Epithelial cell of esophagus (primary cell): ENCODE measurements at regions not wholly inside any gene's neighbourhood (a gene's known extent, or its start where the extent isn't known, plus 50 kb on each side); places are given as distances from the start of the nearest gene placed in this dataset.

Experiments
- DNase-seq: peaks from one replicate; pipeline ENCODE4 v3.0.0; 2010; ENCODE audit warnings: low read depth
- H3K4me3 ChIP-seq: 2 replicates; pipeline ENCODE4 v1.5.1; 2011; ENCODE audit warnings: mild to moderate bottlenecking, low read length, control low read depth
- TF ChIP-seq, protein P1 (sequence below): IDR thresholded peaks from 2 replicates; pipeline ENCODE4 v1.5.1; 2011; ENCODE audit warnings: low read depth, mild to moderate bottlenecking, low read length, control low read depth, inconsistent platforms; ENCODE audit not compliant: insufficient read depth; ENCODE audit errors: missing control alignments

DNA sequence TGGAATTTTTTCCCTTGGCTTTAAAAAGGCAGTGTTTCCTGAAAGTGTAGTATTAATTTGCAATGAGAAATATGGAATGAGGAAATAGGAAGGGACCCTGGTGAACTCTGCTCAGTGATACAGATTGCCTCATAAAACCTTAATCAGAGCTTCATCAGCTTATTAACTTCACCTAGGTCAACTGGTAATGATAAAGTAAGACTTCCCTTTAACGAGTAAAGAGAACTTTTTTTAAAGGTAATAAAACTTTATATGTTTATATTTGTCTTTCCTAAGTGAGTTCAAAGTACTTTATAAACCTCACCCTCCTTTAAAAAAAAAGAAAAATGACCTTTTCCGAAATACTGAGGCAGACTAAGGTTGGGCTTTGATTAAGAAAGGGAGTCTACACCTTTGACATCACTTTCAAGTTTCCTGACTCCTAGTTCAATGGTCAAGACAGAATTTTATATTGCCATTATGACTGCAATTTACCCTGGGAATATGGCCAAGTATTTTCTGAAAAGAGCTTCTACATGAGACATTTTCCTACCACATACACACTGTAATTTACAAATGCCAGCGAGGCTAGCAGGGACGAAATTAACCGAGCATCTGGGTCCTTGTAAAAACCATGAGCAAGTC, 706.3 kb upstream of the TENM3 start:
- H3K4me3 ChIP-seq, result no peak overlapping the region
- TF ChIP-seq, protein P1, sequence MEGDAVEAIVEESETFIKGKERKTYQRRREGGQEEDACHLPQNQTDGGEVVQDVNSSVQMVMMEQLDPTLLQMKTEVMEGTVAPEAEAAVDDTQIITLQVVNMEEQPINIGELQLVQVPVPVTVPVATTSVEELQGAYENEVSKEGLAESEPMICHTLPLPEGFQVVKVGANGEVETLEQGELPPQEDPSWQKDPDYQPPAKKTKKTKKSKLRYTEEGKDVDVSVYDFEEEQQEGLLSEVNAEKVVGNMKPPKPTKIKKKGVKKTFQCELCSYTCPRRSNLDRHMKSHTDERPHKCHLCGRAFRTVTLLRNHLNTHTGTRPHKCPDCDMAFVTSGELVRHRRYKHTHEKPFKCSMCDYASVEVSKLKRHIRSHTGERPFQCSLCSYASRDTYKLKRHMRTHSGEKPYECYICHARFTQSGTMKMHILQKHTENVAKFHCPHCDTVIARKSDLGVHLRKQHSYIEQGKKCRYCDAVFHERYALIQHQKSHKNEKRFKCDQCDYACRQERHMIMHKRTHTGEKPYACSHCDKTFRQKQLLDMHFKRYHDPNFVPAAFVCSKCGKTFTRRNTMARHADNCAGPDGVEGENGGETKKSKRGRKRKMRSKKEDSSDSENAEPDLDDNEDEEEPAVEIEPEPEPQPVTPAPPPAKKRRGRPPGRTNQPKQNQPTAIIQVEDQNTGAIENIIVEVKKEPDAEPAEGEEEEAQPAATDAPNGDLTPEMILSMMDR, result no peak
- no peak for DNase-seq

DNA sequence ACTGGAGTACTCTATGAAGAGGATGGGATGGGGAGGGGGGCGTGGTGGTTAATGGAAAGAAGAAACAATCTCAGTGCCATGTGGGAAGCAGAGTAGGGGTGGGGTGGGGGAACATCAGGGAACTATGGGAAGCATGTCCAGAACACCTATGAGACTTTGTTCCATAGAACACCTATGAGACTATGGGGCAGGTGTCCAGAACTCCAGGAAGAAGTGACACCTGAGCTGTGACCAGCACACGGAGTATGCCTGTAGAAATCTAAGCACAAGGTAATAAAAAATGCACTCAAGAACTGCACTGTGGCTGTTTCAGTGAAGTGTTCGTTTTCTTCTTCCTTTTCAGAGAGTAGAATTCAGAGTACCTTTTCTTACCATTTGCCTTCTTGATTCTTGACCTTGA, 704.8 kb upstream of the TENM3 start:
- no peak for DNase-seq
- H3K4me3 ChIP-seq, result no peak overlapping the region
- TF ChIP-seq, protein P1, result no peak

DNA sequence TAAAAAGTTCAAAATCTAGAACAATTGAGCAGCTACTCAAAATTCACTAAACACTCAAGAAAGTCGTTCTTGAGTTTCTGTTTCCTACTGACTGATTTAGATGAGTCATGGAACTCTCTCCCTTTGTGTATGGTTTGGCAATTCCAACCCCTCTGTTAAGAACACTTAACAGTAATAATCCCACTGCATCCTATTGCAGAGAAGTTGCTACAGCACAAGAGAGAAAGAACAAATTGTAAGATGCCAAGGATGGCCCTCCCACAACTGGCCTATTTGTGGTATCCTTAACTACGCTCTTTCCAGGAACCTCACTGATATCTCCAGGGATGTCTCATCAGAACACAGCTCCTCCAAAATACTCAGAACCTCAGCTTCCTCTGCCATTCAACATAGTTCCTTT, 701.8 kb upstream of the TENM3 start:
- H3K4me3 ChIP-seq, result no peak overlapping the region
- TF ChIP-seq, protein P1, result no peak
- DNase-seq, result peak; percentile 21

DNA sequence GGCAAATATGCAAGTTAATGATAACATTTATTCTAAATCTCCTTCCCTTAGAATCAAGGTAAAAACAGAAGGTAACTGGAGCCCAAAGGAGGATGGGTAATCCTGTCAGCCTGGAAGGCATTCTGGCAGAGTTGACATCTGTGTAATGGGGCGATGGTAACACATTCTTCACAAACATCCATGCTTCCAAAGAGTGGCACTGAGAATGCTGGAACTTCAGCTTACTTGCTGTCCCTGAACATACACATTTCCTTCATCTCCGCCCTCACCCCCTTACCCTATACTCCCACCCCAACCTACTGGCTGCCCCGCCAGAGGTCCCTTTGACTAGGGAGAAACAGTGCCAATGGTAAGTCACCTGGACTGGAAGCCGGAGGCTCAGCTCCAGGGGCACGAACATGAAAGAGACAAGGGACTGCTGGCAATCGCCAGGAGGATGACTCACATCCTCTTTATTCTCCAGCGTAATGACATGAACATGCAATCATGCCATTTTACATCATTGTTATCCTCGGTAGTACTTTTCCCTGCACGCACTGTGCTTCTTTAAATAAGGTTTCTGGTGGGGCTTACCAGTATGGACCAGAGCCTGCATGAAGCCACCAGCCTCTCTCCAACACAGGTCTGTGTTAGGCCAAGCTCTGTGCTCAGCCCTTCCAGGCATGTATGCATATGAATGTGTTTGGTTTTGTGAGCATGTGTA, 694.2 kb upstream of the TENM3 start:
- peak; percentile 84 for DNase-seq
- H3K4me3 ChIP-seq, result no peak overlapping the region
- TF ChIP-seq, protein P1, result no peak

DNA sequence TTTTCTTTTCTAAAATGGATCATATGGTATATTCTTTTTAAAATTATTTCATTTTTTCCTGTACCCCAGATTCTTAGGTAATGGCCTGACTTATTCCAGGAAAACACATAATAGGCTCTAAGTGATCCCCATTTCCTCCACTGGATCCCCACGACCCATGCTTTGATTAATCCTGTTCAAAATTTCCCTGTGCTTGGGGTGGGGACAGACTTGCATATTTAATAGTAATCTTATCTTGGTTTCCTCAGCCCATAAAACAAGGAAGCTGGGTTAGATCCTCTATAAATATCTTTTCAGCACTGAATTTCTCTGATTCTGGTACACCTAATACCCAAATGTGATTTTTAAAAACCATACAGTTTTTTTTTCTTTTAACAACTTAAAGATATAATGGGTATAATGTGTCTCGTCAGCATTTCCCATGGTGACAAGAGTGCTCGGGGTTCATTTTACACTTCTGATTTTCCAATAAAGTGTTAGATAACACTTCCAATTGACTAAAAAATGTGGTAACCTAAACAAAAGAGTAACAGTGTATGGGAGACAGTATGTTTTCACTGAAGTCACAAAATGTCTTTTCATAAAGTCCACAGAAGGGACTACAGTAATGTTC, 693.5 kb upstream of the TENM3 start:
- TF ChIP-seq, protein P1, result no peak
- no peak overlapping the region for H3K4me3 ChIP-seq
- DNase-seq, result no peak

DNA sequence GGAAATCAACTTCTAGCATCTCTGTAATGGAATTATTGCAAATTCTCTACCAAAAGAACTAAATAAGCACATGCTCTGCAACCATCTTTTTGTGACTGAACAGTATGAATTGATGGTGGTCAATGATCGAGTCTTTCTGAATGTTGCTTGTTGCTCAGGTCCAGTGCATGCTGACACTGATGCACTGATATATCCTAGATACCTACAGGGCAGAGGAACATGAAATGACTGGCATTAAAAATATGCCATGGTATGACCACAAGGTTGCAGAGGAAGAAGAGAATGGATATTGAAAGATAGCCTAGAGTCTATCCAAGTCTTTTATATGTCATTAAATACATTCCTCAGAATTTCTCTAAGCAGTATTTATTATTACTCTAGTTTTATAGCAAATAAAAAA, 692.8 kb upstream of the TENM3 start:
- TF ChIP-seq, protein P1, result no peak
- peak; percentile 46 for DNase-seq
- H3K4me3 ChIP-seq, result no peak overlapping the region

DNA sequence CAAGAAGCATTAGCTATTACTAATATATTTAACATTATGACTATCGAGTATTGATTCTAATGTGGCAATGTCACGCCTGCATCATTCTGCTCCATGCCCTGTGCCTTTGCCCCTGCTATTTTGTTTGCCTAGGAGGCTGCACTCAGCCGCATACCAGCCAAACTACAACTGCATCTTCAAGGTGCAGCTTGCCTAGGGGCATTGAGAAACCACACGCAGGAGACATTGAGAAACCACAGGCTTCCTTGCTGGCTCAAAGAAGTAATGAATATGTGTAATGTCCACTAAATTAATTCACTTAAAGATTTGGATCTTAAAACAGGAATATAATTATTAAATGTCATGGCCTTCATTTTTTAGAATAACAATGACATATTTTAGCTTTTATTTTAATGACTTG, 683.6 kb upstream of the TENM3 start:
- TF ChIP-seq, protein P1, result no peak
- DNase-seq, result peak; percentile 87
- no peak overlapping the region for H3K4me3 ChIP-seq
